T-helper 1 cell (primary cell): ENCODE measurements at regions not wholly inside any gene's neighbourhood (a gene's known extent, or its start where the extent isn't known, plus 50 kb on each side); places are given as distances from the start of the nearest gene placed in this dataset.
A peak's percentile ranks its signal among the peaks of the same experiment; 100 is the strongest.
"Not testable (repeated sequence)": the region's sequence is repeated elsewhere in the genome, so short reads cannot be mapped to it uniquely, and the experiment has no call there.

ENCODE experiments used
- DNase-seq, 5 donors: peaks; one replicate each; pipeline ENCODE4 v3.0.0-alpha.2; 2012 to 2020

DNA sequence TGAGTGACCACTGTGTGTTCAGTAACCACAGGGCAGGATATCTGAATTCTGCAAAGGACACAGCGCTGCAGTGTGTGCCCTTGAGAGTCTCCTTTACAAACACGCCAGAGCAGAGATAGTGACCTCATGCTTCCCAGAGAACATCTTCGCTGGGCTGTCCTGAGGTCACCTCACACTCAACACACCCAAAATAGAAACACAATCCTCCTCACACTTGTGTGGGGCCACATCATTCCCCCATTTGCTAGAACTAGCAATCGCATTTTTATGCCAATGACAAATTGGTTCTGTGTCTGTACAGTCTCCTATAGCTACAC, 140.1 kb upstream of the NRIP1 start:
- DNase-seq = no peak

DNA sequence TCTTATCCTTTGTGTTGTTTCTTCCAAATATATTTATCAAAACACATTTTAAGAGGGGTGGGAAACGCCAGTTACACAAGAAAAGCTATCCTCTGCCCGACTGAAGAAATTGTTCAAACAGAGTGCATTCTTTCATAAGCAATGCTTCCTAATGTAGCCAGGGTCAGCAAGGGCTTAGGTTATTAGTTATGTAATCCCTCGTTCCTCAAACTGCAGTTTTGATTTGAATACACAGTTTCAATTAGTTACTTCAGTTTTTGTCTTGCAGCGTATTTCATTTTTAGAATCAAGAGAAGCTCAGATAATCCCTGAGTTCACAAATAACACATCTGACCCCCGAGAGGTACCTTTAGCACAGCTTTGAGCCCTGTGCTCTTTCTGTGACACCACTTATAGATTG, 141.7 kb upstream of the NRIP1 start:
- DNase-seq = no peak

DNA sequence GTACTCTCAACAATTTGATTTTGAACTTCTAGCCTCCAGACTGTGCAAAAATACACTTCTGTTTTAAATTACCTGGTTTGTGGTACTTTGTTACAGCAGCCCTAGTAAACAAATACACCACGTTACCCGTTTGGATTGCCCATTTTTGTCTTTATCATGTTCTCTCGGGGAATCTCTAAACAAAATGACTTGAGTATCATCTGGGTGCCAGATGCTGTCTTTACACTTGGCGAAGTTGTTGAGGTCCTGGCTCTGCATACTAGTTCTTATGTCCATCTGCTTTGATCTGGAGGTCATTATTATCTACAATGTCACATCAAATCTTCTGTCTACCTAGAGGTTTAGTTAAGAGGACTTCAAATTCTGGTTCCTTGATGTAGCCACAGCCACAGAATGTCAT, 142.4 kb upstream of the NRIP1 start:
- DNase-seq = no peak

DNA sequence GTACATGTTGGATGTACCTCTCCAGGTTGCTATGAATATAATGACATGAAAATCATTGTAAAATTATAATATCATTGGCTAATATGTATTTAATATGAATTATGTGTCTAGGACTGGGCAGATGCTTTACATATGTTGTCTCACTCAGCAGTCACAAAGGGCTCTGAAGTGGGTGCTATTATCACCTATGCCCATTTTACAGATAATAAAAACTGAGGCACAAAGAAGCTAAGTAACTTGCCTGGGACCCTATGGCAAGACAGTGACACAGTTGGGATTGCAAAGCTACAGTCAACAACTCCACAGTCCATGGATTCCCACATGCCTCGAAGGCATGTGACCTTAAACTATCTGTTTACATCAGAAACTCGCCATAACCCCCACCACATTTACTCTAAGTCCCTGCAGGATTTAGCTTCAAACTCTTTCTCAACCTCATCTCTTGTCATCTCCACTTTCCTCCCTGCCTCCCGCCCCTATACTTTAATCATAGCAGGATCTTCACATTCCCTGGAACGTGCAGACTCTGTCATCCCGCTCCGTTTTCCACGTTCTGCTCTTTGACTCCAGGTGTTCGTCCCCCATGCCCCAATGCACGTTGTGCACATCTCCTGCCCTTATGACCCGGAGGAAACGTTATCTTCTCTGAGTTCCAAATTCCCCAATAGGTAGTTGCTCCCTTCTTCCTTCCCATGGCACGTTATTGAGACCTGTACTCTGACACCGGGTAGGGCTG, 143.0 kb upstream of the NRIP1 start:
- DNase-seq = no peak

DNA sequence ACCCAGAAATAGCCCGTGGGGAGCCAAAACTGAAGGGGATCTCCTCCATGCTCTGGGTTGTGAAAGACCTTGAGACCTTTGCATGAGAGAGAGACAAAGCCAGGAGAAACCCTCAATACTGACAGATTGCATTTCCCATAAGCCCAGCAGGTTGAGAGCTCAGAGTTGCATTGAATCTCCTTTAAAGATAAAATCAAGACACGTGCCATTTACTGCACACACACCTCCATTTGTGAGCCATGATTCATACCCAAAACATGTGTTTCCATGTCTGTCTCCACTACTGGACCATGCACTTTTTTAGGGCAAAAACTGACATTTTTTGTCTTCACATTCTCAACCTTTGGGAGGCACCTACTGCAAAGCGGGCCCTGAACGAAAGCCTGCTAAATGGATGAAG, 144.0 kb upstream of the NRIP1 start:
- DNase-seq = no peak

DNA sequence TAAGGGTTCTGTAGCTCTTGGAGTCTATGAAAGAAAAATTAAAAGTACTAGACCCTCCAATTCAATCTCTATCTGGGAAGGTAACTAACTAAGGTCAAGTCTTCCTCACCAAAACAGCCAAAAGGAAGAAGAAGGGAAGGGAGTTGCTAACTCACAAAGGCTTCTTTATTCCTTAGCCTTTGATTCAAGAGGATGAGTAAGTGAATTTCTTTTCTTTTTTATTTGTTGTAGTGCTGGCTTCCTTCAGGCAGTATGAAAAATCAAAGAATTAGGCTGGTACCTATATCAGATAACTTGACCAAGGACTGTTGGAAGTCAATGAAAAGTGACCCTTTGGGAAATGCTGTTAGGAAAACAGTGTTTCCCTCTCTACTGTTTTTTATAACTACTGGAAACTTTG, 144.4 kb upstream of the NRIP1 start:
- DNase-seq = no peak

DNA sequence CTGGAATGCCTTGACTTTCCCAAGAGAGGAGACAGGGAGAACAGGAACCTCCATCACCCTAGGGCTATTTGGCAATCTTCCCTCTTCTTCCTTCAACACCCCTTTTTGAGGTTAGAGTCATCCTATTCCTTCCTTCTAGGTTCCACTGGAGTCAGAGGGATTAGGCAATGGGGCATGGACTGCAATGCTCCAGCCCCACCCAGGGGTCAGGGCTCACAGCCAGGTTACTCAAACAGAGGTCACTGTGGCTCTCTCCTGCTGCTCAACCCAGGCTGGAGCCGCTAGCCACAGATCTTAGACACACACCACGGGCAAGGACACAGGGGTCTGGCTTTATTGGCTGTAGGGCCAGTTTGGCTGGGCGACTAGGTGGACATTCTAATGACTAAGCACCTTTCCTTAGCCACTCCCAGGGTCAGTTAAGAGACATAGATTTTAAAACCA, 145.5 kb upstream of the NRIP1 start:
- no peak for DNase-seq

DNA sequence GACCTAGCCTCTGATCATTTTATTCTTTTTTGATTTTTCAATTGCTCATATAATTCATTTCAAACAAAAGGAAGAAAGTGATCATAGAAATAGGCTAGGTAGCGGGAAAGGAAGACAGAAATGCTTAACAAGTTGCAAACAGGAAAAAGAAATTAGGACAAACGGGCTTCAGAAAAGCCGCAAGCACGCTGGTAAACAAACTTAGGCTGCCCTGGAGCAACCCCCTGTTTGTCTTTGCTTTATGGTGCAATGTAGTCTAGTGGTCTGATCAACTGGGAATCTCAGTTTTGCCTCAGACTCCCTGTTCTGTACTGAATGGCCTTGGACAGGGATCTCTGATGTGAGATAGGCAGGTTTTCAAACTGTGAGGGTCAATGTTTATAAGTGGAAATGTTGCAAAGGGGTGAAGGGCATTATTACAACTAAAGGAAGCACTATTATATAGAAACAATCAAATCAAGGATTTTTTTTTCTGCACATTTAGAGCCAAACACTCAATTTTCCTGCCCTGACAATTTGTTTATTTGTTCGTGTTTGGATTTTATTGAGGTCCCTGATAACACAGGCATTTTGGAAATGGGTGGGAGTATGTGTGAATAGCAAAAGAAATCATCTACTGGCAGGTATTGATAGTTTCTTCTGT, 146.8 kb upstream of the NRIP1 start:
- DNase-seq = no peak

DNA sequence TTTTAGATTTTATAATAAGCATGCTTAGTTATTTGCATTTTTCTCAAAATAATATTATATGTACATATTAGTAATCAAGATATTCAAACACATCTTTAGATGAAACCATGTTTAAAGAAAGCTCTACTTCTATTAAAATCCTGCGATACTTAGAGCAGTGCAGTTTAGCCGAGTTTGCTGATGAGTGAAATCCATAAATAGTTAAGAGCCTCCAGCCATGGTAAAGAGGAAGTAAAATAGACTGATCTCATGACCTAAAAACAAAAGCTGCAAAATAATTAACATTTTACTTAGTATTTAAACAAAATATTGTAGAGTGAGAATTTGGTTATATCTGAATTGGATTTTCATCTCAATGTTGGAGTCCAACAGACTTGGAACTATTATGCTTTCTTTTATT, 147.4 kb upstream of the NRIP1 start:
- no peak for DNase-seq

DNA sequence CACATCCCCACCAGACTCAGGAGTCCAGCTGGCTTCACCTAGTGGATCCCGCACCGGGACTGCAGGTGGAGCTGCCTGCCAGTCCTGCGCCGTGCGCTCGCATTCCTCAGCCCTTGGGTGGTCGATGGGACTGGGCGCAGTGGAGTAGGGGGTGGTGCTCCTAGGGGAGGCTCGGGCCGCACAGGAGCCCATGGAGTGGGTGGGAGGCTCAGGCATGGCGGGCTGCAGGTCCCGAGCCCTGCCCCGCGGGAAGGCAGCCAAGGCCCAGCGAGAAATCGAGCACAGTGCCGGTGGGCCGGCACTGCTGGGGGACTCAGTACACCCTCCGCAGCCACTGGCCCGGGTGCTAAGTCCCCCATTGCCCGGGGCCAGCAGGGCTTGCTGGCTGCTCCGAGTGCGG, 153.7 kb upstream of the NRIP1 start:
- DNase-seq = not testable (repeated sequence)

DNA sequence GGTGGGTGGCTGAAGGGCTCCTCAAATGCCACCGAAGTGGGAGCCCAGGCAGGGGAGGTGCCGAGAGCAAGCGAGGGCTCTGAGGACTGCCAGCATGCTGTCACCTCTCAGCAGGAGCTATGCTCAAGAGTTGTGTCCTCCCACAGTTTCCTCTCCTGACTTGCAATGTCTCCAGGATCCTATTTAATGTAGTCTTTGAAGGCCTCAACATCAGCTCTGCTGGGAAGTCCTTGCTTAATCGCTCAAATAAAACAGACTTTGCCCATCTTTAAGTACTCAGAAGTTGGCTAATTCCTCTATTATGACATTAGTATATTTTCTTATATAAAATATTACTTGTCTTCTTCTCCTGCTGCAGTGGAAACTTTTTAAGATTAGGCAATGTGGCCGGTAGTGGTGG, 154.2 kb upstream of the NRIP1 start:
- DNase-seq = no peak

DNA sequence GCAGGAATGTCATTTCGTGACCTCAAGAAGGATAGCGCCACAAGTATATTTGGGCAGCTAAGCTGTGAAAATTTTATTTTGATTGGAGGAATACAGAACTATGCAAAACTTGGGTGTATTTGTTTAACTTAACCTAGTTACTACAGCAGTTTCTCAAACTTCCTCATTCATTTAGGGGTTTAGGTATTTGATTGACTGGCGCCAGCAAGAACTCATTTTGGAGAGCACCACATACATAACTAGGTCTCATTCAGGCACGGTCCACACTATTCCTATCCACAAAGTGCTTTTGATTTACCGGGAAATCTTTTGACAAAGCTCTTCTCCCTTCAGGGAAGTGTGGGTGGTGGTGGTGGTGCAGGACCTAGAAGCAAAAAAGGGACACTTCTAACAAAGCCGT, 155.1 kb upstream of the NRIP1 start:
- DNase-seq = no peak

DNA sequence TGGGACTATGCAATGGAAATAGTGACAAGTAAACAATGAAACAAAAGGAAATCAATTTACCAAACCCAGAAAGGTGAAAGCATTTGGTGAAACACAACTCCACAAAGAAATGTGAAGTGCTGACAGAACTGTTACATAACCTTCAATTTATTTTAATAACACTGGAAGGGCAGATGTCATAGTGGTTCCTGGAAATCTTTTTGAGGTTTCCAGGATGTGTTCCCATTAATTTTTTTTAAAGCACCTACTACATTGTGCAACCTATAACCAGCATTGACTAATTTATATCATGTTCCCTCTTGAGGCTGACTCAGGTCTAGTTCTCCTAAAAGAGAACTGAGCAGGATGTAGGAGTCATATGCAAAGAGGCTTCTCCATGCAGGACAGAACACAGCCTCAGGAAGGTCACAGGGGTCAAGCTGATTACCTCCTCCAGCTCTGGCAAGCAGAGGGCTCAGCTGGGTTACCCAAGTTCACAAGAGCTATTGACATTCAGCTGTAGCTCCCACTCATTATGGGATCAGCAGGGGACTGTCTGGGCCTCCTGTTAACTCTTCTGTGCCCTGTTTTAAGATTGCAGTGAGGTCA, 157.1 kb upstream of the NRIP1 start:
- DNase-seq = peak in 1 of 5 donors; percentile 3

DNA sequence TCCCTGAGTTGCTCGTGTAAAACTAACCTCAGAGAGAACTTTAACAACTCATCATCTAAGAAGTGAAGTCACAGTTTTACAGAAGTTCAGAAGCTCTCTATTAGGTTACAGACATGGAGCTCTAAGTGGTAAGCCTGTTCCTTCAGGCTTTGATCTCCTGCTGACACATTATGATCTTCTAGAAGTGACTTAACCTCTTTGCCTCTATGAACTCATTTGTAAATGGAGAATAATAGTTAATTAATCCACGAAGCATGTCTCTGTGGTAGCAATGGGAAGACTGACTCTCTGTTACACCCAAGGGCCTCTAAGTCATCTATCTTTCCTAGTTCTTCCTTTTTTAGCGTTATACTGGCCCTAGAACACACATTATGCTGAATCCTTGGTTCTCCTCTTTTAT, 157.9 kb upstream of the NRIP1 start:
- no peak for DNase-seq

DNA sequence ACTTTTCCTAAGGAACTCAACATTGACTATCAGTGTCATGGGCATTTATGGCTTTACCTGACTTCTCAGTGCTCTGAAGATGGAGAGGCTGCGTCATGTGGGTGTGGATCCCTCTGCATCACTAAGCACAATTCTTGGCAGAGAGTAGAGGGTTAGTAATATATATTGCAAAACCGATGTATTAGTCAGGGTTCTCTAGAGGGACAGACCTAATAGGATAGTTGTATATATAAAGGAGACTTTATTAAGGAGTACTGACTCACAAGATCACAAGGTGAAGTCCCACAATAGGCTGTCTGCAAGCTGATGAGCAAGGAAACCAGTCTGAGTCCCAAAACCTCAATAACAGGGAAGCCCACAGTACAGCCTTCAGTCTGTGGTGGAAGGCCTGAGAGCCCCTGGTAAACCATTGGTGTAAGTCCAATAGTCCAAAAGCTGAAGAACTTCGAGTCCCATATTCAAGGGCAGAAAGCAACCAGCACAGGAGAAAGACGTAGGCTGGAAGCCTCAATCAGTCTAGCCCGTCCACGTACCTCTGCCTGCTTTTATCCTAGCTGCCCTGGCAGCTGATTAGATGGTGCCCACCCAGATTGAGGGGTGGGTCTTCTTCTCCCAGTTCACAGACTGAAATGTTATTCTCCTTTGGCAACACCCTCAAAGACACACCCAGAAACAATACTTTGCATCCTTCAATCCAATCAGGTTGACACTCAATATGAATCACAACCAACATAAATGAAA, 159.7 kb upstream of the NRIP1 start:
- no peak for DNase-seq

DNA sequence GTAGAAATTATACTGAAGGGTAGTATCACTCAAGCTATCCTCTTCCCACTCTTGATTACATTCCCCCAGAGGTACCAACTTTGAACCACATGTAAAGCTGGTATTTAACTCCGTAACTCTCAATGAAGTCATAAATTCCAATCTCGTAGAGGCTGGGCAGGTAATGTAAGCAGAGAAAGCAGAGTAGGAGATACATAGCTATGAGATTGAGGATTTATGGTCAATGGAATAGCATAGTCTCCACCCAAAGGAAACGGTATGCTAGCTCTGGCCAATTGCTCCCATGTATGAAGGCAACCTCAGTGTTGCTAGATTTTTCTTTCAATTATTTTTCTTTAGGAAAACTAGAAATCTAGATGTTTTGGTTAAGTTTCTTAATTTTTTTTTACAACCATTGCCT, 163.1 kb upstream of the NRIP1 start:
- no peak for DNase-seq

DNA sequence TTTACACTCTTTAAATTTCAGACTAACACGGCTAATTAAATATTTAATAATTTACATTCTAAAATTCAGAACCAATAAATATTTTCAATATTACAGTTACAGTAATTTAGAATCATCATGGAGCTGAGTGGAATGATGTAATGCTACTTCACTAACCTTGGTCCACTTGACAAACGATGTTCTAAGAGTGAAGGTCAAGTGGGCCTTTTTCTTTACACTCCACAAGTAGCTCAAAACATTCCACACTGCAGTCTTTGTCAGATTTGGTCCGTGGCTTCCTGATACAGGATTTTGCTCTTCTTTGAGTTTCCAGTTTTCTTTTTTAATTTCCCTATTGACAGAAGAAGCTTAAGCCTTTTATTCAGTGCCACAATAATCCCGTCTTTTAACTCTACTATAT, 164.6 kb upstream of the NRIP1 start:
- no peak for DNase-seq

DNA sequence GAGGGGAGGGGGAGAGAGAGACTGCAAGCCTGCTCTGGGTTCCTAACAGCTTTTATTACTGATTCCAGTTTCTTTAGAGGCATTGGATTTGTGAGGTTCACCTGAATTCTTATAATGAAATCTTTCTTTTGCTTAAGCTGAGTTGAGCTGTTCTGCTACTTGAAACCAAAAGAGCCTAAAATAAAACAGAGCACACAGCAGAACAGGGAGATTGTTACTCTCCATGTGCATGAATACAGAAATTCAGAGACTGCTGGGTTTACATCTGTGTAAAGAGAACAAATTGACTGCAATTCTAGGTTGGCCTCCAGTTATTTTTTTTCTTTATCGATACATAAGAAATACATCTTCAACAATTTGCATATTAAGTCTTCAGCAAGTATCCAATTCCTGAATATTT, 168.8 kb upstream of the NRIP1 start:
- no peak for DNase-seq

DNA sequence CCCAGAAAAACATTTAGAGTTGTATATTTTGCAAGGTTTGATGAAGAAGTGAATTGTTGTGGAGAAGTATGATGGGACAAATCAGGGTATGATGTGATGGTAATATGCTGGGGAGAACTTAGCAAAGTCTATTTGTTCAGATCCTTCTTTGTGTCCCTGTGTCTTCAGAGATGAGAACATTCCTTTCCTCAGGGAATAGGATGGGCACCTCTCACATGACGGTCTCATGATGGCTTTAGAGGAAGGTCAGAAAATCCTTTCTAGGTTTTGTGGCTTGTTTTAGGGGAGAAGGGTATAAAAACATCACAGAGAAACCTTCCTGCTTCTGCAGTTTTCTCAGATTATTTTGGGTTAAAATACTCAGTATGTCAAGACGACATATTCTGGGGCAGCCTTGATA, 171.3 kb upstream of the NRIP1 start:
- DNase-seq = no peak

DNA sequence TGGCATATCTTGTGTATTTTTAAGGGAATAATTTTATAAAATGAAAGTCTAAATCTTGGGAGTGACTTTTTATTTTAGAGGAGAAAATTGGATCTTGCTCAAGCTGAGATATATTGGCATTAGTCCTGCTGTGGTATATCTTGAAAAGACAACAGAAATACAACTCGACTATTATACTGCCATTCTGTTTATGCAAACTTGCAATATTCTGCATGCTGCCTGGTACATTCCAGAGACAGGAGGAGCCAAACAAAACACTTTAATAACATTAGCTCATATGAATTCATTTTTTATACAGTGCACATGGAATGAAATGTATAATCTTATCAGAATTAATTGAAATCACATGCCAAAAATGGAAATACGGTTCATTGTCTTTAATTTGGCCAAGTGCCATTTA, 176.0 kb upstream of the NRIP1 start:
- DNase-seq = no peak

DNA sequence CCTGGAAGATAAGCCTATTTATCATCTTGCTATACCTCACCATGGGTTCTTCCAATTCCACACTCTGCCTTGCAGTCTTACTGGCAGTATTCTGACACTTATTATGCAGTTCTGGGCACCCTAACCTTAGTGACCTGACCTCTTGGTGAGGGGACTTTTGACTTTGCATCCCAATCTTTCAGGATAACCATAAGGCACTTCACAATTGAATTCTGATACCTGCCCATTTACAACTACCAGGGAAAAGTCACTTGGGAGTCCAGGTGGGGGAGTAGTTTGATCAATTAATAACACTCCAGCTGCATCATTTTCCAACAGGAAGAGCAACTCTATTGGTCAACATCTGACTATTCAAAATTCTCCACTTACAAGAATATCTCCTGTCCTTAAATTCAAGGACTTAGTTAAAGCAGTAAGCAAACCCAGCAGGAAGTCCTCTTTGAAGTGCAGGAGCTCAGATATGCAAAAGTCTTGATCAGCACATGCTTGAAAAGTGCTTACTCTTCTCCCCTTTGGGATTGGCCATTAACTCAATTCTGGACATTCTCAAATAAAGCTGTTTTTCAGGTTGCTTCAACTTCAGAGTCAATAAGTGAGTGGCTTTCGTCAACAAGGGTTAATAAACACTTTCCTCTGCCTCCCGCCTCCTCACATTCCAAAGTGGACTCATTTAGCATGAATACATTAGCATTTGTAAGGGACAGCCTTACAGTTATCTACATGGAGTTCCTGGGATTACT, 177.4 kb upstream of the NRIP1 start:
- DNase-seq = no peak

DNA sequence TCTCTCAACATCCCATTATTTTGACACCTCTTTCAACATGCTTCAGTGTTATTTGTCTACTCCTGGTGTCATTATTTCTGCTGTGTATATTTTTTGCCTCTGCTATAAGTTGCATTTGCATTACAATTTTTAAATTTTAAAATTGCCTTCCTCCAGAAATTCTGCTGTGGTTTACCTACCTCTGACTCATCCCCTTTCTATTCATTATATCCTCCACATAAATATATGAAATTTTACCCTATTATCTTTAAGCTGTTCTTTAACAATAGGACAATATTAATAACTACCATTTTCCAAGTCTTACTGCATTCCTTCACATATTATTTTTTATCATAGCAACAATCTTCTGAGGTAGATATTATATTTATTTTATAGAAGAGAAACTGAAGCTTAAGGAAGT, 178.1 kb upstream of the NRIP1 start:
- no peak for DNase-seq

DNA sequence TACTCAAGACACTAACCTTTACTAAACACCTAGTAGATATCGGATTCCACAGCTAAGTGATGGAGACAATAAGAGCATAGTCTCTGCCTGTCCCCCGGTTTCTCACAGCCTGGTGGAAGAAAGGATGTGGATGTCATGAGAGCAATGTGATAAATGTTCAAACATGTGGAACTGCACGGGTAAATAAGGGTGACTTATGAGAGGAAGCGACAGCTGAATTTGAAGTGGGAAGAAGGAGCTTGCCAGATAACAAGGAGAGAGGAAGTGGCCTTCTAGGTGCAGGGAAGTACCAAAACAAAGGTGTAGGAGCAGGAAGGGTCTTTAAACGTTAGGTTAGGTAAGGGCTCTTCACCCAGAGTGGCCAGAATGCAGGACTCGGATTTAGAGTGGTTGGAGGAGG, 178.6 kb upstream of the NRIP1 start:
- DNase-seq = no peak
